ENCODE measurements at regions not wholly inside any gene's neighbourhood (a gene's known extent, or its start where the extent isn't known, plus 50 kb on each side); places are given as distances from the start of the nearest gene placed in this dataset.

- H3K4me3 ChIP-seq = no peak overlapping the region
- no peak overlapping the region for H3K27ac ChIP-seq
- H3F3A ChIP-seq (ENCODE audit: insufficient read depth) = no peaks in the 10 kb centered on the region
- H3K79me2 ChIP-seq (ENCODE audit: insufficient read depth) = no peaks in the 10 kb centered on the region
- in situ Hi-C loops (cut with MboI) = no loop called here
- H3K27me3 ChIP-seq (replicated peaks; ENCODE audit: insufficient read depth) = no peaks in the 10 kb centered on the region
- no peak overlapping the region for H3K4me2 ChIP-seq (ENCODE audit: unreplicated experiment)
- H3K9me2 ChIP-seq (ENCODE audit: insufficient read depth) = no peaks in the 10 kb centered on the region
- H3K4me1 ChIP-seq (ENCODE audit: insufficient read depth) = peaks cover 5% of the 10 kb centered on the region
- no peak for DNase-seq
- no peak for TF ChIP-seq EZH2 (IDR thresholded peaks at IDR 0.05; ENCODE audit: insufficient read depth, poor library complexity, severe bottlenecking)
- H2AFZ ChIP-seq = no peak overlapping the region
- H3K36me3 ChIP-seq (ENCODE audit: low read depth) = no peaks in the 10 kb centered on the region
- H3K9ac ChIP-seq = no peak overlapping the region
- no peaks in the 10 kb centered on the region for H4K20me1 ChIP-seq (ENCODE audit: insufficient read depth)
- no peaks in the 10 kb centered on the region for H3K9me3 ChIP-seq (ENCODE audit: low read depth)
- WGBS, 2 experiments (ENCODE audit: low coverage in 1 of 2, low lambda C conversion rate in 2 of 2, missing lambda C conversion rate in 2 of 2) = 85 to 90% methylated on average over 4 of the region's 4 CpGs
Measured at GRCh38 chr11:121873766-121874165, 242.2 kb downstream of the BLID start.

DNA sequence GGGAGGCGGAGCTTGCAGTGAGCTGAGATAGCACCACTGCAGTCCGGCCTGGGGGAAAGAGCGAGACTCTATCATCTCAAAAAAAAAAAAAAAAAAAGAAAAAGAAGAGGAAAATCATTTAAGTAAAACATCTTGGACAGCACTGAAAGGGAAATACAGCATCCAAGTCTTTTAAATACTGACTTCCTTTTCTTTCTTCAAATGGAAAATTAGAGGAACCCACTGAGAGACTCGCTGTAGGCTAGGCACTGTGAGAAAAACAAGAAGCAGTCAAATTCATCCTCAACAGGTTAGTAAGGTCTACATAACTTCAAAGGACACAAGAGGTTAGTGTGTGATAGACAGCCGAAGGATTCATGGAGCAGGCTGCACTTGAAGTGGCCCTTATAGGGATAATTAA, 243.7 kb downstream of the BLID start:
- H3K27me3 ChIP-seq (replicated peaks; ENCODE audit: insufficient read depth) = no peaks in the 10 kb centered on the region
- H2AFZ ChIP-seq = no peak overlapping the region
- H3K9me3 ChIP-seq (ENCODE audit: low read depth) = no peaks in the 10 kb centered on the region
- no peaks in the 10 kb centered on the region for H3K9me2 ChIP-seq (ENCODE audit: insufficient read depth)
- no peaks in the 10 kb centered on the region for H3K36me3 ChIP-seq (ENCODE audit: low read depth)
- H3K4me1 ChIP-seq (ENCODE audit: insufficient read depth) = peaks cover 5% of the 10 kb centered on the region
- H3K4me3 ChIP-seq = no peak overlapping the region
- no peaks in the 10 kb centered on the region for H3F3A ChIP-seq (ENCODE audit: insufficient read depth)
- H3K27ac ChIP-seq = no peak overlapping the region
- in situ Hi-C loops (cut with MboI) = no loop called here
- no peak overlapping the region for H3K9ac ChIP-seq
- H3K79me2 ChIP-seq (ENCODE audit: insufficient read depth) = no peaks in the 10 kb centered on the region
- TF ChIP-seq EZH2 (IDR thresholded peaks at IDR 0.05; ENCODE audit: insufficient read depth, poor library complexity, severe bottlenecking) (no peak), EZH2phosphoT487 (IDR thresholded peaks at IDR 0.05; ENCODE audit: insufficient read depth, low read depth) (no peak)
- no peak for DNase-seq
- no peaks in the 10 kb centered on the region for H4K20me1 ChIP-seq (ENCODE audit: insufficient read depth)
- no peak overlapping the region for H3K4me2 ChIP-seq (ENCODE audit: unreplicated experiment)
- WGBS, 2 experiments (ENCODE audit: low coverage in 1 of 2, low lambda C conversion rate in 2 of 2, missing lambda C conversion rate in 2 of 2) = 99% methylated on average over 5 of the region's 5 CpGs

DNA sequence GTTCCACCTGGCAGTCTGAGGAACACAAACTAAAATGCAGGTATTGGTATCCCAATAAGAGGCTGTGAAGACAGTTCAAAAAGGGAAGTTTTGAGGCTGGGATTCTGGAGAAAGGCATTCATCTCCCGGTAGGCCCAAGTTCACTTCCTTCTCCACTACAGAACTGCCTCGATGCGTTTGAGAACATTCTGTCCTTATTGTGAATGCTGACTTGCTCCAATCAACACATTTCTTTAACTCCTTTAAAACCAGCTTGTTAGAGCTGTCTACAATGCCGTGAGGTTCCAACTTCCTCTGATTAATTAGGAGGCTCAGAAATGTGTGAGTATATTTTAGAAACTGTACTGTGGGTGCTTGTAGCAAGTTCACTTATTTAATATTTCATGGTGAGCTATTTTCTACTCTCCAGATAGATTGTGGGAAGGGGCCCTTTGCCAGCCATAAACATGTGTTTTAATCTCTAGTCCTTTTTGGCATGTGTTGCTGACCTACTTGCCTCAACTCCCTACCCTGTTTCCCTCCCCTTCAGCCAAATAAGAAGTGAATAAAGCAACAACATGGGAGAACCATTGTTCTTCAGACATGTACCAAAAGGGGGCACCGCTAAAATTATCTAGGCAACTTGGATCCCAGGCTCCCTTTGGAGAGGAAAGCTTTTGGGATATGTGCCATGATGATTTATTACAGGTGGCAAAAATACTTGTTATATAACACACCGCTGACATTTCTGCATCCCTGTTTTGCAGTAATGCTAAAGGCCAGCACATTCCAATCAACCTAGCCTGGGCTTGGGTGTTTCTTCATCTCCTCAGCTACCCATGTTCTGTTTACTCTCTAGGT, 245.6 kb downstream of the BLID start:
- Histone ChIP-seq H3K9me3 (ENCODE audit: low read depth) (no peaks in the 10 kb centered on the region), H3K27me3 (replicated peaks; ENCODE audit: insufficient read depth) (no peaks in the 10 kb centered on the region), H4K20me1 (ENCODE audit: insufficient read depth) (no peaks in the 10 kb centered on the region), H3K36me3 (ENCODE audit: low read depth) (no peaks in the 10 kb centered on the region), H3F3A (ENCODE audit: insufficient read depth) (no peaks in the 10 kb centered on the region), H3K4me1 (ENCODE audit: insufficient read depth) (peaks cover 5% of the 10 kb centered on the region), H3K9me2 (ENCODE audit: insufficient read depth) (no peaks in the 10 kb centered on the region), H3K4me3 (no peak overlapping the region), H2AFZ (peak overlapping the region; percentile 50), H3K27ac (no peak overlapping the region), H3K9ac (no peak overlapping the region), H3K79me2 (ENCODE audit: insufficient read depth) (no peaks in the 10 kb centered on the region), H3K4me2 (ENCODE audit: unreplicated experiment) (no peak overlapping the region)
- WGBS, 2 experiments (ENCODE audit: low coverage in 1 of 2, low lambda C conversion rate in 2 of 2, missing lambda C conversion rate in 2 of 2) = 16 to 18% methylated on average over 6 of the region's 6 CpGs
- peak; percentile 24 for DNase-seq
- in situ Hi-C loops (cut with MboI) = no loop called here
- TF ChIP-seq EZH2phosphoT487 (IDR thresholded peaks at IDR 0.05; ENCODE audit: insufficient read depth, low read depth) (no peak), EZH2 (IDR thresholded peaks at IDR 0.05; ENCODE audit: insufficient read depth, poor library complexity, severe bottlenecking) (no peak)

- in situ Hi-C loops (cut with MboI) = no loop called here
- WGBS, 2 experiments (ENCODE audit: low coverage in 1 of 2, low lambda C conversion rate in 2 of 2, missing lambda C conversion rate in 2 of 2) = 84 to 86% methylated on average over 6 to 7 of the region's 7 CpGs
- no peak overlapping the region for H2AFZ ChIP-seq
Measured at GRCh38 chr11:121869478-121869877, 246.5 kb downstream of the BLID start.

More at GRCh38 chr11:121869478-121869877, 246.5 kb downstream of the BLID start:
- no peak for TF ChIP-seq EZH2phosphoT487 (IDR thresholded peaks at IDR 0.05; ENCODE audit: insufficient read depth, low read depth)
- H3K79me2 ChIP-seq (ENCODE audit: insufficient read depth) = no peaks in the 10 kb centered on the region
- no peaks in the 10 kb centered on the region for H3K9me2 ChIP-seq (ENCODE audit: insufficient read depth)
- H3K9me3 ChIP-seq (ENCODE audit: low read depth) = no peaks in the 10 kb centered on the region
- no peaks in the 10 kb centered on the region for H3K27me3 ChIP-seq (replicated peaks; ENCODE audit: insufficient read depth)
- no peak overlapping the region for H3K27ac ChIP-seq
- no peak overlapping the region for H3K4me2 ChIP-seq (ENCODE audit: unreplicated experiment)
- H3K36me3 ChIP-seq (ENCODE audit: low read depth) = no peaks in the 10 kb centered on the region
- H3K9ac ChIP-seq = no peak overlapping the region
- peaks cover 5% of the 10 kb centered on the region for H3K4me1 ChIP-seq (ENCODE audit: insufficient read depth)
- no peaks in the 10 kb centered on the region for H4K20me1 ChIP-seq (ENCODE audit: insufficient read depth)
- DNase-seq = no peak
- no peaks in the 10 kb centered on the region for H3F3A ChIP-seq (ENCODE audit: insufficient read depth)
- no peak overlapping the region for H3K4me3 ChIP-seq

Measured in GM23248 (cell line).